Endothelial cell of umbilical vein (primary cell): ENCODE measurements at regions not wholly inside any gene's neighbourhood (a gene's known extent, or its start where the extent isn't known, plus 50 kb on each side); places are given as distances from the start of the nearest gene placed in this dataset.

Experiments
- BruUV-seq: library from RNA; stranded (reverse); fragments of 400-500 nt; replicated peaks from 2 replicates; lab custom pipeline; 2021; lab: Mats Ljungman, UMichigan
- CTCF ChIA-PET: fragments of 300-600, 350-600 bp; sonication (Branson Sonifier 250); formaldehyde crosslinking; loops from one replicate; lab custom pipeline; 2021; ENCODE audit warnings: antibody characterized with exemption, inconsistent platforms; lab: Charles Lee
- POLR2A ChIA-PET: fragments of 300-600, 350-600 bp; sonication (Branson Sonifier 250); formaldehyde crosslinking; loops from one replicate; lab custom pipeline; 2021; ENCODE audit warnings: antibody characterized with exemption, inconsistent platforms; lab: Charles Lee
- DNase-seq: peaks from one replicate; pipeline ENCODE4 v3.0.0-alpha.2; 2011; ENCODE audit warnings: low read depth, low spot score
- FAIRE-seq: peaks from 2 replicates; lab custom pipeline; 2011; peaks lifted over from hg19 to GRCh38; lab: Jason Lieb, UNC
- H2AFZ ChIP-seq: 2 replicates; pipeline ENCODE4 v1.6.0; 2012; ENCODE audit warnings: low read depth, low read length, control low read depth, inconsistent platforms
- H3K27ac ChIP-seq: 2 replicates; pipeline ENCODE4 v1.5.1; 2011; ENCODE audit warnings: low read depth, mild to moderate bottlenecking, control low read depth, low read length, moderate library complexity; ENCODE audit not compliant: insufficient read depth
- H3K27me3 ChIP-seq, 2 experiments: 2 replicates each; pipeline versions ENCODE4 v1.6.0 to v1.6.1; 2011; ENCODE audit warnings: low read length in 2 of 2, mixed read lengths in 1 of 2; ENCODE audit not compliant: control insufficient read depth in 2 of 2, insufficient read depth in 2 of 2
- H3K36me3 ChIP-seq, 2 experiments: 2 replicates in 1 of 2; 3 replicates in 1 of 2; pipeline ENCODE4 v1.5.1; 2011; ENCODE audit warnings: low read length in 2 of 2, mild to moderate bottlenecking in 1 of 2, moderate library complexity in 1 of 2; ENCODE audit not compliant: control insufficient read depth in 2 of 2, insufficient read depth in 2 of 2; ENCODE audit errors: extremely low read depth in 1 of 2
- H3K4me1 ChIP-seq: 3 replicates; pipeline ENCODE4 v1.5.1; 2011; ENCODE audit warnings: mild to moderate bottlenecking, low read length; ENCODE audit not compliant: control insufficient read depth, insufficient read depth; ENCODE audit errors: extremely low read depth
- H3K4me2 ChIP-seq: 2 replicates; pipeline ENCODE4 v1.6.1; 2011; ENCODE audit warnings: low read length, control low read depth, mixed read lengths; ENCODE audit not compliant: insufficient read depth
- H3K4me3 ChIP-seq, 3 experiments: fragments of 200-600 bp in 1 of 3; sonication (generic), shearing (Covaris generic) in 1 of 3; replicated peaks in 1 of 3; 2 replicates each; pipeline ENCODE4 v1.5.1; 2011 to 2016; ENCODE audit warnings: control low read depth in 3 of 3, low read length in 3 of 3, mild to moderate bottlenecking in 2 of 3, inconsistent platforms in 1 of 3, low read depth in 1 of 3, moderate library complexity in 1 of 3; ENCODE audit not compliant: insufficient read depth in 1 of 3
- H3K79me2 ChIP-seq: 2 replicates; pipeline ENCODE4 v1.6.0; 2012; ENCODE audit warnings: low read length, inconsistent platforms; ENCODE audit not compliant: control insufficient read depth, insufficient read depth
- H3K9ac ChIP-seq: replicated peaks from 2 replicates; pipeline ENCODE3; 2011; ENCODE audit warnings: low read length, control low read depth; ENCODE audit not compliant: insufficient read depth; ENCODE audit errors: extremely low read depth
- H3K9me1 ChIP-seq: replicated peaks from 3 replicates; pipeline ENCODE4 v1.6.0; 2011; ENCODE audit warnings: mild to moderate bottlenecking, low read length; ENCODE audit not compliant: control insufficient read depth, insufficient read depth; ENCODE audit errors: extremely low read depth
- H3K9me3 ChIP-seq: replicated peaks from 2 replicates; pipeline ENCODE4 v1.5.1; 2012; ENCODE audit warnings: low read length, inconsistent platforms; ENCODE audit not compliant: control insufficient read depth, insufficient read depth
- H4K20me1 ChIP-seq: replicated peaks from 2 replicates; pipeline ENCODE3; 2011; ENCODE audit warnings: mild to moderate bottlenecking, low read length; ENCODE audit not compliant: control insufficient read depth, insufficient read depth; ENCODE audit errors: extremely low read depth
- EZH2 ChIP-seq: IDR thresholded peaks from 2 replicates; pipeline ENCODE4 v1.6.1; 2012; ENCODE audit warnings: borderline replicate concordance, low read depth, mild to moderate bottlenecking, moderate library complexity, low read length, inconsistent platforms; ENCODE audit not compliant: severe bottlenecking
- FOS ChIP-seq: IDR thresholded peaks from 2 replicates; pipeline ENCODE4 v1.6.1; 2011; ENCODE audit warnings: mild to moderate bottlenecking, low read length, moderate library complexity, borderline replicate concordance; ENCODE audit not compliant: insufficient read depth
- GATA2 ChIP-seq: IDR thresholded peaks from 2 replicates; pipeline ENCODE4 v1.7.0; 2011; ENCODE audit warnings: low read depth, mild to moderate bottlenecking, moderate library complexity, mixed read lengths, low read length; ENCODE audit not compliant: insufficient read length, insufficient read depth
- JUN ChIP-seq: IDR thresholded peaks from 2 replicates; pipeline ENCODE4 v1.6.1; 2011; ENCODE audit warnings: borderline replicate concordance, low read depth; ENCODE audit not compliant: insufficient read length, insufficient read depth
- MYC ChIP-seq: IDR thresholded peaks from one replicate; pipeline ENCODE4 v1.6.1; 2011; ENCODE audit warnings: mild to moderate bottlenecking, low read depth, low read length
- POLR2A ChIP-seq: IDR thresholded peaks from 2 replicates; pipeline ENCODE4 v1.6.1; 2012; ENCODE audit warnings: low read depth, mild to moderate bottlenecking, control low read depth, low read length
- POLR2AphosphoS5 ChIP-seq: IDR thresholded peaks from 2 replicates; pipeline ENCODE4 v1.6.1; 2012; ENCODE audit warnings: low read depth, mild to moderate bottlenecking, control low read depth, low read length, moderate library complexity; ENCODE audit not compliant: insufficient read depth
- dilution Hi-C: fragments of 300-500 bp; cut with MboI; formaldehyde crosslinking; loops from one replicate; pipeline ENCODE4 v1.15.0; 2019; ENCODE audit warnings: low sequenced_read_pairs; ENCODE audit not compliant: extremely low pct_ligation_motif_present
- intact Hi-C: fragments of 100-400 bp; cut with micrococcal nuclease; formaldehyde crosslinking; loops from one replicate; pipeline ENCODE4 v1.10.0; 2022
- TF ChIP-seq, protein P1 (sequence below): IDR thresholded peaks from 2 replicates; pipeline ENCODE4 v1.6.1; 2011; ENCODE audit not compliant: insufficient read depth, insufficient read length
- TF ChIP-seq, protein P2 (sequence below), 2 donors: IDR thresholded peaks; 1 replicate in 1 of 2; 2 replicates in 1 of 2; pipeline ENCODE4 v1.5.1; 2011; ENCODE audit warnings: low read length in 2 of 2, mild to moderate bottlenecking in 2 of 2, moderate library complexity in 2 of 2, control low read depth in 1 of 2, inconsistent platforms in 1 of 2, low read depth in 1 of 2; ENCODE audit not compliant: insufficient read depth in 1 of 2; ENCODE audit errors: extremely low read depth in 1 of 2

DNA sequence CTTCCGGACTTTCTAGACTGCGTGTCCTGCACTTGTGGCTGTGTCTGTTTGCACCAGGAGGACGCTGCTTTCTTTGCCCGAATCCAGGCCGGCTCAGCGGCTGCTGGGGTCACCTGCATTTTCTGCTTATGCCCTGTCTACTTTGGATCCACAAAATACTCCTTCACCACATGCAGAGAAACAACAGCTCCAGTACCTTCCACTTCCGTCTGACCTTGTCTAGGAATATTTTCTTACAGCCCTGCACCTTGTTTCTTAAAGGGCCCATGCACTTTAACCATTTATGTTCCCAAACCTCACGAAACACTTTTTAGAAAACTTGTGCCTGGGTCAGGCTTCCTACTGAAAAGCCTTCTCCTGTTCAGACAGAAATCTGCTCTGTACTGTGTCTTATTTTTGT is 129.4 kb upstream of the NCK2 start:
- no peak for TF ChIP-seq FOS
- no peak for TF ChIP-seq EZH2
- TF ChIP-seq, protein P1, sequence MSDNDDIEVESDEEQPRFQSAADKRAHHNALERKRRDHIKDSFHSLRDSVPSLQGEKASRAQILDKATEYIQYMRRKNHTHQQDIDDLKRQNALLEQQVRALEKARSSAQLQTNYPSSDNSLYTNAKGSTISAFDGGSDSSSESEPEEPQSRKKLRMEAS: no peak
- no peak for TF ChIP-seq MYC
- TF ChIP-seq GATA2: no peak
- no peak for TF ChIP-seq POLR2A
- no peak for TF ChIP-seq POLR2AphosphoS5
- TF ChIP-seq, protein P2, sequence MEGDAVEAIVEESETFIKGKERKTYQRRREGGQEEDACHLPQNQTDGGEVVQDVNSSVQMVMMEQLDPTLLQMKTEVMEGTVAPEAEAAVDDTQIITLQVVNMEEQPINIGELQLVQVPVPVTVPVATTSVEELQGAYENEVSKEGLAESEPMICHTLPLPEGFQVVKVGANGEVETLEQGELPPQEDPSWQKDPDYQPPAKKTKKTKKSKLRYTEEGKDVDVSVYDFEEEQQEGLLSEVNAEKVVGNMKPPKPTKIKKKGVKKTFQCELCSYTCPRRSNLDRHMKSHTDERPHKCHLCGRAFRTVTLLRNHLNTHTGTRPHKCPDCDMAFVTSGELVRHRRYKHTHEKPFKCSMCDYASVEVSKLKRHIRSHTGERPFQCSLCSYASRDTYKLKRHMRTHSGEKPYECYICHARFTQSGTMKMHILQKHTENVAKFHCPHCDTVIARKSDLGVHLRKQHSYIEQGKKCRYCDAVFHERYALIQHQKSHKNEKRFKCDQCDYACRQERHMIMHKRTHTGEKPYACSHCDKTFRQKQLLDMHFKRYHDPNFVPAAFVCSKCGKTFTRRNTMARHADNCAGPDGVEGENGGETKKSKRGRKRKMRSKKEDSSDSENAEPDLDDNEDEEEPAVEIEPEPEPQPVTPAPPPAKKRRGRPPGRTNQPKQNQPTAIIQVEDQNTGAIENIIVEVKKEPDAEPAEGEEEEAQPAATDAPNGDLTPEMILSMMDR (IDR thresholded peaks at IDR 0.05; ENCODE audit: extremely low read depth in 1 of 2, insufficient read depth in 1 of 2, low read depth in 1 of 2, low read length in 2 of 2): no peak
- no peak for TF ChIP-seq JUN
- Histone ChIP-seq H3K36me3 (no peaks in the 10 kb centered on the region), H3K4me2 (no peak overlapping the region), H3K9me1 (no peaks in the 10 kb centered on the region), H3K9me3 (no peaks in the 10 kb centered on the region), H3K79me2 (no peaks in the 10 kb centered on the region), H3K27me3 (no peaks in the 10 kb centered on the region), H2AFZ (no peak overlapping the region), H3K4me1 (no peaks in the 10 kb centered on the region), H3K9ac (no peak overlapping the region), H3K4me3 (no peak overlapping the region), H4K20me1 (no peaks in the 10 kb centered on the region), H3K27ac (no peak overlapping the region)
- DNase-seq (no peak), FAIRE-seq (no peak)
- POLR2A ChIA-PET: no interaction called here
- CTCF ChIA-PET: no interaction called here
- intact Hi-C loops (no loop called here), dilution Hi-C loops (no loop called here)
- no TSS peak for BruUV-seq
